Loucy (cell line): ENCODE measurements at regions not wholly inside any gene's neighbourhood (a gene's known extent, or its start where the extent isn't known, plus 50 kb on each side); places are given as distances from the start of the nearest gene placed in this dataset.

Experiments
- H2AFZ ChIP-seq: fragments of 200-600 bp; sonication (generic); 2 replicates; pipeline ENCODE4 v1.6.0; 2016; ENCODE audit warnings: antibody characterized with exemption, mild to moderate bottlenecking, low read length, moderate library complexity
- H3F3A ChIP-seq: fragments of 200-600 bp; 2 replicates; pipeline ENCODE4 v1.6.0; 2016; ENCODE audit warnings: antibody characterized with exemption, low read depth, mild to moderate bottlenecking
- H3K27me3 ChIP-seq: fragments of 200-600 bp; sonication (generic); 2 replicates; pipeline ENCODE4 v1.6.1; 2014; ENCODE audit warnings: low read length, mild to moderate bottlenecking; ENCODE audit not compliant: insufficient read depth, poor library complexity, severe bottlenecking
- H3K36me3 ChIP-seq: fragments of 200-600 bp; sonication (generic); 2 replicates; pipeline ENCODE4 v1.6.1; 2016; ENCODE audit warnings: low read length; ENCODE audit not compliant: insufficient read depth
- H3K4me1 ChIP-seq: fragments of 200-600 bp; sonication (generic); 2 replicates; pipeline ENCODE4 v1.5.1; 2014; ENCODE audit warnings: low read length, mild to moderate bottlenecking; ENCODE audit not compliant: insufficient read depth, poor library complexity, severe bottlenecking
- H3K4me2 ChIP-seq: fragments of 200-600 bp; sonication (generic); 2 replicates; pipeline ENCODE4 v1.6.0; 2014; ENCODE audit warnings: antibody characterized with exemption, low read length, low read depth, mild to moderate bottlenecking; ENCODE audit not compliant: poor library complexity, severe bottlenecking
- H3K4me3 ChIP-seq: fragments of 200-600 bp; sonication (generic); 2 replicates; pipeline ENCODE4 v1.5.1; 2014; ENCODE audit warnings: low read length, mild to moderate bottlenecking, mixed read lengths; ENCODE audit not compliant: poor library complexity, severe bottlenecking
- H3K79me2 ChIP-seq: fragments of 200-600 bp; sonication (generic); 2 replicates; pipeline ENCODE4 v1.6.1; 2014; ENCODE audit warnings: low read length; ENCODE audit not compliant: insufficient read depth
- H3K9ac ChIP-seq: fragments of 200-600 bp; sonication (generic); 2 replicates; pipeline ENCODE4 v1.6.0; 2014; ENCODE audit warnings: mild to moderate bottlenecking, low read depth, low read length, moderate library complexity; ENCODE audit not compliant: poor library complexity, severe bottlenecking
- H3K9me2 ChIP-seq: fragments of 200-600 bp; sonication (generic); replicated peaks from 2 replicates; pipeline ENCODE4 v1.6.1; 2016; ENCODE audit warnings: low read depth, low read length, mixed read lengths
- H3K9me3 ChIP-seq: fragments of 200-600 bp; sonication (generic); 2 replicates; pipeline ENCODE4 v1.6.1; 2014; ENCODE audit warnings: mild to moderate bottlenecking, antibody characterized with exemption, low read length, low read depth; ENCODE audit not compliant: insufficient read depth
- H4K20me1 ChIP-seq: fragments of 200-600 bp; sonication (generic); 2 replicates; pipeline ENCODE4 v1.6.0; 2014; ENCODE audit warnings: antibody characterized with exemption, low read length, mild to moderate bottlenecking; ENCODE audit not compliant: insufficient read depth, poor library complexity, severe bottlenecking
- CTCF ChIP-seq: fragments of 200-600 bp; sonication (generic); conservative IDR thresholded peaks from 2 replicates; pipeline ENCODE4 v1.5.1; 2014; ENCODE audit warnings: mild to moderate bottlenecking, antibody characterized with exemption, low read length
- EZH2phosphoT487 ChIP-seq: fragments of 200-600 bp; IDR thresholded peaks from 2 replicates; pipeline ENCODE4 v1.6.1; 2018; ENCODE audit warnings: antibody characterized with exemption, mild to moderate bottlenecking, moderate library complexity, borderline replicate concordance

GRCh38 chr9:11946531-11946930, 746.7 kb upstream of the TYRP1 start:
- H3K9ac ChIP-seq, result no peak overlapping the region
- no peaks in the 10 kb centered on the region for H4K20me1 ChIP-seq
- no peak overlapping the region for H3K4me3 ChIP-seq
- no peaks in the 10 kb centered on the region for H3F3A ChIP-seq
- no peak overlapping the region for H3K4me2 ChIP-seq
- H3K79me2 ChIP-seq, result no peaks in the 10 kb centered on the region
- no peaks in the 10 kb centered on the region for H3K4me1 ChIP-seq
- H3K9me3 ChIP-seq, result no peaks in the 10 kb centered on the region
- TF ChIP-seq CTCF (no peak), EZH2phosphoT487 (no peak)
- no peak overlapping the region for H2AFZ ChIP-seq
- no peaks in the 10 kb centered on the region for H3K27me3 ChIP-seq
- no peaks in the 10 kb centered on the region for H3K9me2 ChIP-seq
- no peaks in the 10 kb centered on the region for H3K36me3 ChIP-seq

GRCh38 chr9:11962327-11962726, 730.9 kb upstream of the TYRP1 start:
- Histone ChIP-seq H3K36me3 (no peaks in the 10 kb centered on the region), H3K79me2 (no peaks in the 10 kb centered on the region), H3K9ac (no peak overlapping the region), H3K9me3 (no peaks in the 10 kb centered on the region), H3K4me1 (no peaks in the 10 kb centered on the region), H3K4me2 (no peak overlapping the region), H3K4me3 (no peak overlapping the region), H3K27me3 (no peaks in the 10 kb centered on the region), H3K9me2 (no peaks in the 10 kb centered on the region), H2AFZ (no peak overlapping the region), H4K20me1 (no peaks in the 10 kb centered on the region), H3F3A (no peaks in the 10 kb centered on the region)
- TF ChIP-seq CTCF, result no peak
- TF ChIP-seq EZH2phosphoT487, result no peak

GRCh38 chr9:11966786-11967185, 726.4 kb upstream of the TYRP1 start:
- Histone ChIP-seq H3K4me2 (no peak overlapping the region), H3K9ac (no peak overlapping the region), H3K36me3 (no peaks in the 10 kb centered on the region), H3K4me3 (no peak overlapping the region), H3K9me2 (no peaks in the 10 kb centered on the region), H3K79me2 (no peaks in the 10 kb centered on the region), H3K27me3 (no peaks in the 10 kb centered on the region), H2AFZ (no peak overlapping the region), H3F3A (no peaks in the 10 kb centered on the region), H3K4me1 (no peaks in the 10 kb centered on the region), H3K9me3 (no peaks in the 10 kb centered on the region), H4K20me1 (no peaks in the 10 kb centered on the region)
- no peak for TF ChIP-seq CTCF
- TF ChIP-seq EZH2phosphoT487, result no peak
